HG03575 (cell line): ENCODE measurements at regions not wholly inside any gene's neighbourhood (a gene's known extent, or its start where the extent isn't known, plus 50 kb on each side); places are given as distances from the start of the nearest gene placed in this dataset.
"Not testable (repeated sequence)": the region's sequence is repeated elsewhere in the genome, so short reads cannot be mapped to it uniquely, and the experiment has no call there.

Experiments used
- ATAC-seq: cut with Tn5 transposase; IDR thresholded peaks from one replicate; pipeline ENCODE4 v1.9.1; 2021; ENCODE audit not compliant: unreplicated experiment, insufficient number of reproducible peaks, low FRiP score; ENCODE audit errors: extremely low read depth

- no peak for ATAC-seq
Measured at GRCh38 chr10:34058845-34059614, 724.6 kb upstream of the NRP1 start.

DNA sequence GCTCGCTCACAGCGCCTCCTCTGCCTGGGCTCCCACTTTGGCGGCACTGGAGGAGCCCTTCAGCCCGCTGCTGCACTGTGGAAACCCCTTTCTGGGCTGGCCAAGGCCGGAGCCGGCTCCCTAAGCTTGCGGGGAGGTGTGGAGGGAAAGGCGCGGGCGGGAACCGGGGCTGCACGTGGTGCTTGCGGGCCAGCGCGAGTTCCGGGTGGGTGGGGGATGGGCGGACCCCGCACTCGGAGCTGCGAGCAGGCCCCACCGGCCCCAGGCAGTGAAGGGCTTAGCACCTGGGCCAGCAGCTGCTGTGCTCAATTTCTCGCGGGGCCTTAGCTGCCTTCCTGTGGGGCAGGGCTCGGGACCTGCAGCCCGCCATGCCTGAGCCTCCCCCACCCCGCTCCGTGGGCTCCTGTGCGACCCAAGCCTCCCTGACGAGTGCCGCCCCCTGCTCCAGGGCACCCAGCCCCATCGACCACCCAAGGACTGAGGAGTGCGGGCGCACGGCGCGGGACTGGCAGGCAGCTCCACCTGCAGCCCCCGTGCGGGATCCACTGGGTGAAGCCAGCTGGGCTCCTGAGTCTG is 721.0 kb upstream of the NRP1 start:
- ATAC-seq, result not testable (repeated sequence)

GRCh38 chr10:34049887-34050286 is 715.4 kb upstream of the NRP1 start:
- ATAC-seq, result no peak

DNA sequence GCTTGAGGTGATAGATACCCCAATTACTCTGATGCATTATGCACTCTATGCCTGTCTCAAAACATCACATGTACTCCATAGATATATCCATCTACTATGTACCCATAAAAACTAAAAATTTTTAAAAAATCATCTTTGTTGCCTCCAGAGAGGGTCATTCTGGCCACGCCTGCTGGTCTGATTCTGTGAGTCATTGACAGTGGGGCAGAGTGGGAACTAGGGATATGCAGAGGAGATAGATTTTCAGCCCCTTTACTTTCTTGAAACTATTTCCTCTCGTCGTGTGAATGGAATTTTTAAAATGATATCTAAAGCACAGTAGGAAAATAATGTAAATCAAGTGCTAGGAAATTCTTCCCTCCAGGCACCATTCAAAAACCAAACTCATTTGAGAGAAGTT is 715.0 kb upstream of the NRP1 start:
- no peak for ATAC-seq

DNA sequence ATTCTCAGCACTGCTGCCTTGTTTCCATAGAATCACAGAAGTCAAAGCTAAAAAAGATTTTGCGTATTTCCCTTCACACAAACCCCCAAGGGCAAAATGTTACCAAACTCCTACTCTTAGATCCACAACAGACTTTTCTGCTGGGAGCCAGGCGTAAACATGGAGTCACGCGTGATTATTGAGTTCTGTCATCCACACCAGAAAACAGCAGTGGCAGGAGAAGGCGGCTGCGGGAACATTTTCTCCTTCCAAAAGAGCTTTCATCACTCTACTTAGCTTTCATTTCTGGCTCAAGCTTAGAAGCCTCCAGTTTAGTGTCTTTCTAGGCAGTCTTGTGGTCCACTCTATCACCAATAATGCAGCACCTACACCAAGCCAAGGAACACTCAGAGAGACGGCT is 712.9 kb upstream of the NRP1 start:
- no peak for ATAC-seq

GRCh38 chr10:34046506-34047034 is 712.1 kb upstream of the NRP1 start:
- no peak for ATAC-seq

DNA sequence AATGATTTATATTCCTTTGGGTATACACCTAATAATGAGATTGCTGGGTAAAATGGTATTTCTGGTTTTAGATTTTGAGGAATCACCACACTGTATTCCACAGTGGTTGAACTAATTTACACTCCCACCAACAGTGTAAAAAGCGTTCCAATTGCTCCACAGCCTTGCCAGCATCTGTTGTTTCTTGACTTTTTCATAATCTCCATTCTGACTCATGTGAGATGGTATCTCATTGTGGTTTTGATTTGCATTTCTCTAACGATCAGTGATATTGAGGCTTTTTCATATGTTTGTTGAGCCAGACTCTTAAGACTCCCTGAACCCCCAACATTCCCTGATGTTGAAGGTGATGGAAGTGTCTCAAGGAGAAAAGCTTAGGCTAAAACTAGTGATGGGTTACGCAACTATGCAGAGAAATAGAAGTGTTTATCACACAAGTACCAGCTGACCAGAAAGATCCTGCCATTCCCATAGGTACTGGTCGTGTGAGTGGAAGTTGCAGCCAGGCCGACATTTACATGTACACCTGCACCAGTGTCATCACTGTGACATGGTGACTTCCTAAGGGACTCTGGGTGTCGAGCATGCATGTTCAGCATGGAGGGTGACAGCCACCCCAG is 711.2 kb upstream of the NRP1 start:
- ATAC-seq, result no peak

DNA sequence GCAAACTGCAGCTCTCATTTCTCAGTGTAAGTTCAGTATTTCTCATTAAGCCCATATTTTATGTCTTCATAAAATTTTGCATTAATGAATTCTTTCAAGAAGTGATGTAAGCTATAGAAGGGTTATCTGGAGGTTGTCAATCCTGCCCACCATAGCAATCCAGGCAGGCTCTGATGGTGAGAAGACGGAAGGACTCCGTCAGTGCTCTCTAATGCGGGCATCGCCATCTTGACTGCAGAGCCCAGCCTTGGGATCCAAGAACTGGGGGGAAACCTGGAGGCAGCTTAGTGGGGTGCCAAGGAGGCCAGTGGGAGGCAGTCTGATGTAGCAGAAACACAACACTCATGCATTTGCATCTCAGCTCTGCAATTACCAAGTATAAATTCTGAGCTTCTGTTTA is 707.4 kb upstream of the NRP1 start:
- no peak for ATAC-seq

- no peak for ATAC-seq
Measured at GRCh38 chr10:34037499-34037898, 703.0 kb upstream of the NRP1 start.

- not testable (repeated sequence) for ATAC-seq
Measured at GRCh38 chr10:34035241-34035790, 700.8 kb upstream of the NRP1 start.

DNA sequence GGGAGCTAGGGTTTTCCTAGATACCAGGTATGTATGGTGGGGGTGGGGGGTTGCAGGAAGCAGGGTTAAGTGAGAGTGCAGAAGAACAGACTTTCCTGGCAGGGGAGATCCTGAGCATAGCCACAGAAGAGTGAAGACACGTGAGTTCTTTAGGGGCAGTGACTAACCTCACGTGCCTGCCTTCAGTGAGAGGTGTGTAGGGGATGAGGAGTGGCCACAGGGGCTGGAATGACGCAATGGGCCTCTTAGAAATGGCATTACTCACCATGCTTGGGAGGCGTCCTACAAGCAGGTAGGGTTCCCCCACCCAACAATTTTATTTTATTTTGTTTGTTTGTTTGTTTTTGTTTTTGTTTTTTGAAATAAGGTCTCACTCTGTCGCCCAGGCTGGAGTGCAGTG is 698.6 kb upstream of the NRP1 start:
- ATAC-seq, result no peak

GRCh38 chr10:34032564-34032963 is 698.1 kb upstream of the NRP1 start:
- no peak for ATAC-seq

DNA sequence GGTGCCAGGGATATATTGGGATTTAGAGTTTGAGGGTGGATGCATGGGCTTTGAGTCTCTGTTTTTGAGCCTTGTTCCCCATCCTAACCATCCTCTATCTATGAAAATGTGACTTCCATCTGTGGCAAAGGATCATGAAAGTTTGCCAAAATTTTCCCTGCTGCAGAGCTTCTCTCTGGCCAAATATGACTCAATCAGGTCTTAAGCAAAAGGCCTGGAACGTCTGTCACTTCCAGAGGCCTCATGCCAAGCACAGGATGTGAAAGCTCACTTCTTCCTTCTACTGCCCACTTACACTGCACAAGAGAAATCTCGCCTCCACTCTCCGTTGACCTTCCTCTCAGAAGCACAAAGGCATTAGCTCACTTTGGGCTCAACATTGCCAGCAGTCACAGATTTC is 696.9 kb upstream of the NRP1 start:
- no peak for ATAC-seq

GRCh38 chr10:34029455-34029854 is 695.0 kb upstream of the NRP1 start:
- ATAC-seq, result no peak

GRCh38 chr10:34028936-34029335 is 694.5 kb upstream of the NRP1 start:
- ATAC-seq, result no peak

DNA sequence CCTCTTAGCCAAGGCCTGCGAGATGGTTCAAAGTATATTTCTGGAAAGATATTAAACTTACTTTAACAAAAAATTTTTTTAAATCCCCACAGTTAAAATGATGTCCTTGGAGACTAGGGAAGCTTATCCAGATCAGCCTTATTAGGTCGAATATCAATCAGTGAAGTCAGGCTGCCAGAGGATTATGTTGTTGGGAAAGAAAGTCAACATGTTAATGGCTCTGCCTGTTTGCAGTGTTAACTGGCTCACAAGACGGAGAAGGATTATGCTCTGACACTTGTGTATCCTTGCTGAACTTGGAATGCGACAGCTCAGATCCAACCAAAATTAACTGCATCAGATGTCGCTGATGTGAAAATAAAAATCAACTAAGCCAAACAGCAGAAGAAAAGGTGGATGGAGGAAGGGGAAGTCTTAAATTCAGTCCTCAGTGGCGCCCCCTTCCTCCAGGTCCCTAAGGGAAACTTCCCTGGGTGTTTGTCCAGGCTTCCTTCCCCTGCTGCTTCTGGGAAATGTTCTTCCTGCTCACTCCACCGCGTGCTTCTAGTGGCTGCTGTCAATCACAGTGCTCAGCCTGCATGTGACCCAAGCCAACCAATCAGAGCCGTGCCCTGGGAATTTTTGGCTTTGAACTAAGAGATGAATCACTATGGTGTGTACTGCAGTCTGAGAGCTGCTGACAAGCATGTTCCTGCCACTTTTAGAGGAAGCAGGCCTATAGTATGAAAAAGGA is 690.4 kb upstream of the NRP1 start:
- no peak for ATAC-seq

- ATAC-seq, result no peak
Measured at GRCh38 chr10:34024282-34024681, 689.8 kb upstream of the NRP1 start.

DNA sequence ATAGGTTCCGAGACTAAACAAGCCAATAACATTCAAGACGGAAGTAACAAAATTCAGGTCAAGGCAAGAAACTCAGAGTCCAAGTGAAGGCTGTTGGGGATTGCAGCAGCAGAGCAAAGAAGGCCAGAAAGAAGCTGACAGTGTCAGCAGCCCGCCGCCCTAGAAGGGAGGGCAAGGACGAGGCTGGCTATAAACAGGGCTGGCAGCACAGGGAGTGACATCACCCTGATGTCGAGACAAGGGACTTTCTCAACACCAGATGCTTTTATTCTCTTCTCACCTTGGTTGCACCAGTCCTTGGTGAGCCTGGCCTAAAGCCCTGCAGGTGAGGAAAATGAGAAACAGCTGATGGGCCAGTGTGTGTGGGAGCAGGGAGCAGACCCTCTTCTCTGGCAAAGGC is 687.7 kb upstream of the NRP1 start:
- no peak for ATAC-seq

DNA sequence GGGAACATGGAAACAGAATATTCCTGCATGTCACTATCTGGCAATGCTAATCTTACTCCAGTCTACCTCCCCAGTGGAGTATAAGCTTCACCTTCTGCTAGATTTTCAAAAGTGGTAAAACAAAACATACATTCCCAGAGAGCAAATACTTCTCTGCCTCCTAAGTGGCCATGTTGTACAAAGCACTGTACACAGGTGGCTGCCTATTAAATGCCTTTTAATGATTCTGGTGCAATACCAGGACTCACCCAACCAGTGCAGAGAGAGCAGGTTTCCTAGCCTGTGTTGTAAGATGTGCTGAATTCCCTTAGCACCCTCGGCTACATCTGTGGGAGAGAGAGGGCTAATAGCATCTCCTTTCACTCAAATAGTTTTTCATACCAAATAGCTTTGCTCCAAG is 684.3 kb upstream of the NRP1 start:
- ATAC-seq, result no peak
